Mesenteric fat pad (tissue), 1 donor: ENCODE measurements at regions not wholly inside any gene's neighbourhood (a gene's known extent, or its start where the extent isn't known, plus 50 kb on each side); places are given as distances from the start of the nearest gene placed in this dataset.
"Not testable (repeated sequence)": the region's sequence is repeated elsewhere in the genome, so short reads cannot be mapped to it uniquely, and the experiment has no call there.

Source experiments
- DNase-seq: peaks from one replicate; pipeline ENCODE4 v3.0.0-alpha.2; 2020; ENCODE audit warnings: low spot score
- donor health status: DM: yes; HTN: yes; CAD: no.

DNA sequence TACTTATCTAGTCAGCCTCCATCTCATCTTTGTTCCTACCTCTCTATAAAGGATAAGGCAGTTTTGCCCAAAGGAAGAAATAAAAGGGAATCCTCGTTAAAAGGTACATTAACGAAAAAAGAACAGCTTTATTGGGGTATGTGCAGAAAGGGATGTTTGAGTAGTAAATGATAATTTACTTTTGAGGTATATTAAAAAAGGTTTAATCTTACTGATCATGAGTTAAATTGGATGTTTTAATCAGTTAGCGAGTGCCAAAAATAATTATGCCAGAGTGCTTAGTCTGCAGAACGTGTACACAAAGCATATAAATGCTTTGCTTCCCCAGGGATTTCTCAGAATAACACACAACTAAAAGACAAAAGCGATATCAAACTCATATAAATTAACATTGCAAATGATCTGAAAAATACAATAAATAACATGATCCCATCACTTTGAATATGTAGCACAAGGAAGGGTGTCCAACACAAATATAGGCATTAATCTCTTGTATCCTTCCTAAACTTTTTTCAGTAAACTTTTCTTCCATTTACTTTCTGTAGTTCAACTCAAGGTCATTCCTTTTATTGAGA, 865.0 kb downstream of the NR2F1-AS1 start:
- DNase-seq: no peak

DNA sequence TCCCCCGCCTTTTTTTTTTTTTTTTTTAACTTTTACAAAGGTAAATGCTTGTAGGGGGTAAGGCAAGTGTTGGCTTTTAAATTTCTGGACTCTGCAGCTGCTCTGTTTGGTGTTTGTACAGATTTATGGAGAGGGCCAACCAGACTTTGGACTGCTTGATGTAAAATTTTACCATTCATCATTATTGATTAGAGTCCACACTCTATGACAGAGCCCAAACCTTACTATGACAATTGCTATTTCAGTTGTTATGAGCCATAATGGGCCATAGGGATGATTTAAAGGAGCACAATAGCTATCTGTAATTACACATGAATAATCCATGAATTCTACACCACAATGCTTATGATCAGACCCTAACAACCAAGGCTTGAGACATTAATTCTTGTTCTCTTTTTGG, 867.2 kb downstream of the NR2F1-AS1 start:
- DNase-seq: no peak

DNA sequence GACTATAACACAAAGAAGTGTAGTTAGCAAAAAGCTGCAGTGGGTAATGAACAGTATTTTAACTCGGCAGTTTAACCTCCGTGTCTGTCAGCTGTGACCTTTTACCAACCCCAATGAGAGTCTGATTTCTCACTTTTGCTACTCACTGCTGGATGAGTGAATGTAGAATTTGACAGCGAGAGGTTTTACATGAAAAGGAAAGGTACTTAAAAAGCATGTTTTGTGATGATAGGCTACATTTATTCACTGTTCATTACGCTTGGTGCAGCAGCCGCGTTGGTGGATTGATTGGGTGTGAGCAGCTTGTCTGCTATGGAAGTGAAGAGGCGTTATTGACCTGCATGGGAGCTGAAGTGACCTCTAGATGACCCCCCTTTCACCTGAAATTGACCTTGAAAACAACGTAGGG, 867.7 kb downstream of the NR2F1-AS1 start:
- no peak for DNase-seq

DNA sequence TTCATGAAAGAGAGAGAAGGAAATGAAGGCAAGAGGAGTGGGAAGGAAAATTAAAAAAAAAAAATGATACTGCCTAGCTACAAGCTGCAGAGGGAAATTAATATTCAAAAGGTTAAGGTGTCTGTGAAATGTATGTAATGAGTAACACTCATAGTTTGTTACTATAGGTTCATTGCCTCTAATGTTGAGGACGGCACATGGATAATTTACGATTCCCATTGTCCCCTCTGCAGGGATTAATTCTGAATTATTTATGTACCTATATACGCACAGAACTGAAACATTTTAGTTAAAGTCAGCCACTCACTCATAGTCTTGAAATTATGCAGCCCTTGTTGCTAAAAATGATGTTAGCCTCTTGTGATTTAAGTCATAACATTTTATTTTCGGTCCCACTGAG, 869.1 kb downstream of the NR2F1-AS1 start:
- DNase-seq: no peak

DNA sequence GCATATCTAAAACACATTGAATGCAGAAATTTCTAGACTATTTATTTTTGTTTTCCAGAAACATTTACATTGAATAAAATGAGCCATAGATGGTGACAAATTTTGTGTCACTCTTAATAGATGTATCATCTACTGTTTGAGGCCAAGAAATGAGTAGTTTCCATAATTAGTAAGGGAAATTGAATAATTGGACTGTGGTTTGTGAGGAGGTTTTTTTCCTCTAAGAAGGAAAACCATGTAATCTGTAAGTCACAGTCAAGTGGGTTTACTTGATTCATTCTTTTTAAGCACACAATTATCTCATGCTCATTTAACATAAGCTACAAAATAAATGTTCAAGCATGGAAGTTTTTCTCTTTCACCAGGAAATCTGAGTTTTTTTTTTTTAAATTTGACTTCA, 876.4 kb downstream of the NR2F1-AS1 start:
- DNase-seq: no peak

DNA sequence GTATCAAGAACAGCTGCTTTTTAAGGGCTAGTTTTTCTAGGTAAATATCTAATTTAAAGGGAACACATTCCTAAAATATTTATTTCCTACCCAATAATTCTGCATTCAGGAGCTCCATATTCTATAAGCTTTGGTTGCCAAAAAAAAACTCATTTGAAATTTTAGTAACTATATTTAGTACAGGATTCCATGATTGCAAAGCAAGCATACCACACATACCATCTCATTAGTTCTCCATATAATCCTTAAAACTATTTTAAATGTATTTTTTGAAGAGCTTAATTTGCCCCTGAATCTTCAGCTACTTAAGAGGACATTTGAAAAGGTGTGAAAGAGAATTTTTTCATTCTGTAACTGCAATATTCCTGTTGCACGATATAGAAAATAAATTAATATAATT, 877.0 kb downstream of the NR2F1-AS1 start:
- DNase-seq: no peak

DNA sequence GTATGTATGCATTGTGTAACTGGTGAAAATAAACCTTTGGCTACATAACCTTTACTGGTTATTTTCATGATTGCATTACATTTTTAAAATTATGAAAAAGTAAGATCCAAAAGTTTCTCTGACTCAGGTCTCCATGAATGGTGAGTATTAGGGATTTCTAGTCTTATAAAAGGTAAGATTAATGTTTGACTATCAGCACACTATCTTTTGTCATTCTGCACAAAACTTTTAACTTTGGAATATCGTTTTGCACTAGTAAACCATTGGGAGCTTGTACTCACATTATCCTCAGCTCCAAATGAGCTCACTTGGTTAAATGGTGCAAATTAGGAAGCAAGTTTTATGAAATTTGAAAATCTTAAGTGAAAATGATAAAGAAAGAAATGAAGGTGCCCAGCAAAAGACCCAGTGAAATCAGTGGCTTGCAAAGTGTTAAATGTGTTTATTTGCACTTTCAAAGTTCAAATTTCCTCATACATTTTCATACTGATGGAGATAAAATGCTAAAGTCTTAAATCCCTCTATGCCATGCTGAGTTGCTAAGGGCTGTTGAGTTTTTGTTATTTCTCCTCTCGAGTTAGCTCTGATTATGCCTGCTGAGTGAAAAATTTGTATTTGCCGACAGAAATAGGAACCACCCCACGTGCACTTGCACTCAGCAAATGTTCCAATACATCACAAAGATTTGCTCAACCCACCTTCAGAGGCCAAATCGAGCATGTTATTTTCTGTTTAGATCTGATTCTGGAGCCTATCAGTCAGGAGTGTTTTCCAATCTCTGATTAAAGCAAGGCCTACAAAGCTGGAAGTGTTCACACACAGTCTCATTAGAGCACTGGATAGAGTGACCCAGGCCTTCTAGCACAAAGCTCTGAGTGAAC, 885.7 kb downstream of the NR2F1-AS1 start:
- no peak for DNase-seq

DNA sequence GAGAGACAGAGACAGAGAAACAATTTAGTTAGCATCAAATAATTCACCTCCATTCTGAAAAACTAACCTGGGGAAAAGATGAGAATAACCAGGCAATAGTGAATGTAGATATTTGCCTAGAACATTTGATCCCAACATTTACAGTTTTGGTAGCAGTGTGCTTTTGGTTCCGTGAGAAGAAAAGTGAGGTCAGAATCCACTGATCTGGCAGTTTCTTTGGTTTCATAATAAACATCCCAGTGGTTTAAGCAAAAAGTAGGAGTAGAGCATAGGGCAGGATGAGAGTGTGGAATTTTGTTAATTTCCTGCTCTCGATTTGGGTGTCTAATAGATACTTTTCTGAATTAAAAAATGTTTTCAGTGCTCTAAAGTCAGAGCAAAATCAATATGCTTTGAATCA, 887.0 kb downstream of the NR2F1-AS1 start:
- DNase-seq: no peak

DNA sequence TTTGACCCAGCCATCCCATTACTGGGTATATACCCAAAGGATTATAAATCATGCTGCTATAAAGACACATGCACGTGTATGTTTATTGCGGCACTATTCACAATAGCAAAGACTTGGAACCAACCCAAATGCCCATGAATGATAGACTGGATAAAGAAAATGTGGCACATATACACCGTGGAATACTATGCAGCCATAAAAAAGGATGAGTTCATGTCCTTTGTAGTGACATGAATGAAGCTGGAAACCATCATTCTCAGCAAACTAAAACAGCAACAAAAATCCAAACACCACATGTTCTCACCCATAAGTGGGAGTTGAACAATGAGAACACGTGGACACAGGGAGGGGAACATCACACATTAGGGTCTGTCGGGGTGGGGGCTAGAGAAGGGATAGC, 889.1 kb downstream of the NR2F1-AS1 start:
- not testable (repeated sequence) for DNase-seq

DNA sequence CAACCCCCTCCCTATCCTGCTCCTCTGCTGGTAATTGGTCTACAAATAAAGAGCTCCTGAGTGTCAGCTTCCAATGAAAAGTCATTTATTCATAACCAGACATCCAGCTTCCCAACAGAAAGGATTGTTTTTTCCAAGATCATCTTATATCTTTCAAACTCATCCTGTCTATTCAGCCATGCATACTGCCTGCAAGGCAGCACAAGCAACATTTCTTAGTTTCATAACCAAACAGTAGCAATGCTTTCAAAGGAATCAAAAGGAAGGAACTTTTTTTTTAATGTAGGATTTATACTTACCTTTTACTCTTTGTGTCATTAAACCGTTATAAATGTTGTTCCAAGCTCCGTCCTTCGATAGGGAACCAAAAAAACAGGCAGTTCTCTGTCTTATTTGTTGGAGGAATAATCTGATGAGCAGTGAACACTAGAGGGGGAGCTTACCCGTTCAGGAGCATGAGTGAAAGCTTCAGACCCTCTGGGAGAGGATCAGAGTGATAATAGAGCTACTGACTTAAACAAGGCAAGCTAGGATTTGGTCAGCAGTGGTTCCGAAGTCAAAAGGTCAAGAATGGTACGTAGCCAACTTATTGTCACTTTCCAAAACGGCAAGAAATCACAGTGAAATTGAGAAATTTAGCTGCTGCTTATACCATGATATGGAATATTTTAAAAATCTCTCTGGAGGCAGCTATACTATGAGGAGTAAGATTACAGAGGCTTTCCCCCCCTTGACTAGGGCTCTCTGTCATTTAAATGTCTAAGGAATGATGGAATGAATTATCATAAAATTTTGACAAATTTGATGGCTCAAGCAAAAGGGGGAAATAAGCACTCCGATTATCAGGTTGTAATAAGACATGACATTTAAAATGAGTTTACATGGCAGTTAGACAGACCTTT, 892.9 kb downstream of the NR2F1-AS1 start:
- DNase-seq: no peak

DNA sequence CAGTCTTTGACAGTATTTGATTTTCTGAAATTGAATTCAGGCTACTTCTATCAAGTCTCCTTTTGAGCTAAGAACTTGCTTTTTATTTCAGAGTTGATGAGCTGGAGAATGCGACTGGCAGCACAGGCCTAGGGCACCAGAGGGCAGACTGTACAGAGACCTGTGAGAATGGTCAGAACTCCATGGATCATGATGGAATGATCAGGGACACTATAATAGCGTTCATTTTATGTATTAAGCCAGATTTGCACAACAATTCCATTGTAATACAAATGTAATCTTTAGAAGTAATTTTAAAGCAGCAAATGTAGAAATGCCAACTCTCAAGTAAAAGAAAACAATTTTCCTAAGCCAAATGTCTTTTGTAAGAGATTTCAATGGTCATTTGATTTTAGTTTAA, 902.4 kb downstream of the NR2F1-AS1 start:
- no peak for DNase-seq

DNA sequence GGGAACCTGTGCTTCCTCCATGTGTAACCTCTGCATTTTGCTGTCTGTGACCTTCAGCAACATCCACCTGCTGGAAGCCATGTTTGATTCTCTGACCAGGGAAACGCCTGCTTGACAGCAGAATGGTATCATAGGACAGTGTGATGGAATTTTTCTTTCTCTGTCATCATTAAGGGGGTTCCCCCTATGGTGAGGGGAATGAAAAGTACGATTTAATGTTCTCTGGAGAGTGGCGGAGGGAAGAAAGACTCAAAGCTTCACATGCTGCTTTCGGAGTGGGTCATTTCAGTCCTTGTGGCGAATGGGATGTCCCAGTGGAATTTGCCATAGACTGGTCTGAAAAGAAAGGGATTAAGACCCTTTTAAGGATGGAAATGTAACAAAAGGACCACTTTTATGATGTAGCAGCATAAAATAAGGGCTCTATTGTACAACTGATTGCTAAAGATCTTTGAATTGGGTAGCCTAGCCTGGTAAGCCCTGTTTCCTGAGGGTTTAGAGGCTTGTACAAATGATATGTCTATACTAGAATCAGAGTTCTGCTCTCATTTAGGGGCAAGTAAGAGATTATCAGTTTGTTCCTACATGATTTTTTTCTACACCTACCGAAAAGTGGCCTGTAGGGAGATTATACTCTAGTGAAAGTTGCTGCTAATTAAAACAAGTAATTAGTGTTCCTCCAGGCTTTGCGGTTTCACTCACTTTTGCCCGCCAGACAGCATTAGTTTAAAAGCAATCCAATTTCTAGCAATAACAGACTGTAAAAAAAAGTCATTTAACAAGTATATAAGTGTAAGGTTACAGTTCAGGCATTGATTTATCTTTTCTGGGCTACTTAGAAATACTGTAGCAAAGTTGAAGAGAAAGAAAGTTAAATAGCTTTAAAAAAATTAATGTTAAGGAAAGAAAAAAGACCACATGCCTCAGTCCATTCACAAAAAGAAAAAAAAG, 904.5 kb downstream of the NR2F1-AS1 start:
- DNase-seq: no peak

DNA sequence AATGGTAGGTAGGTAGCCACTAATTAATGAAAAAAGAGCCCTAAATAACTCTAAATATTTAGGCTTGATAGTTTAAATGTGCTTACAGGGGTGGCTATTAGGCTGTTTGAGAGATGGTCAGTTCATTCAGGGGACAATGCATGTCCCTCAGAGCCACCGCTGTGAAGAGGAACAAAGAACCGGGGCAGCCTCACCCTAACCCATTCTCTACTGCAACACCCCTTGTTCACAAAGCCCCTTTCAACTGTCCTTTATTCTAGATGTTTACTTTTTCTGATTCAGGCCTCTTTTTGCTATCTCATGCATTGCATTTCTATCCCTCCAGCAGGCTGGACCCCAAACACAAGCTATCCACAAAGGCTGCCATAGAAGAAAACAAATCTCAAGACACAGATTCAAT, 906.7 kb downstream of the NR2F1-AS1 start:
- DNase-seq: no peak

DNA sequence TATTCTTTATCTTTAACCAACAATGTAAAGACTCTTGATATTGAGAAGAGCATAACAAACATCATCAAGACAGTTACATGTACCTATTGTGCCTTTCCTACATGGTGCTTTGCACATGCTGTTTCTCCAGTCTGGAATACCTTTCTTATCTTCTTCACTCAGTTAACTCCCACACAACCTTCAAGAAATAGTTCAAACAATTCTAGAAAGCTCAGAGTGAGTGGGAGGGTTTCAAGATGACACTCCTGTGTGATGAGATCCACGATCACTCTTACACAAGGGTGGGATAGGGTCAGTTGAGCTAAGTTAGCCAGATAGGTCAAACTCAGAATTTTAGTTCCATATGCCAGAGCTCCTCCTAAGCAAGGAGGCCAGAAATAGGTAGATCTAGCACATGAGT, 915.5 kb downstream of the NR2F1-AS1 start:
- DNase-seq: no peak

DNA sequence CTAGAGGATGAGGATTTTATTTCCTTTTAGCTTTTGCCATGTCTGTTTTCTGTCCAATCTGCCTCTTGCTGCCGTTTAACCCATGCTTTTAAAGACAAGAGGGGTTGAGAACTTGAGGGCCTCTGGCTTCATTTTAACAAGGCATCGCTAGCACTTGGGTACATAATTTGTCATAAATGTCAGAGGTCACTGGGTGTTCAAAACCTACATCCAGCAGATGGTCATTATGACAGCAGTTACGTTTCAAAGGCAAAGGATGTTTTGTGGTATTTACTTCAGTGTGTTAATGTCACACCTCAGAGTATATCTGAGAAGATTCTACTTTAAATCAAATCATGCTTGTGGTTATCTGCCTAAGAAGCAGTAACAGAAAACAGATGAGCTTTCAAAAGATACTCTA, 918.3 kb downstream of the NR2F1-AS1 start:
- no peak for DNase-seq

DNA sequence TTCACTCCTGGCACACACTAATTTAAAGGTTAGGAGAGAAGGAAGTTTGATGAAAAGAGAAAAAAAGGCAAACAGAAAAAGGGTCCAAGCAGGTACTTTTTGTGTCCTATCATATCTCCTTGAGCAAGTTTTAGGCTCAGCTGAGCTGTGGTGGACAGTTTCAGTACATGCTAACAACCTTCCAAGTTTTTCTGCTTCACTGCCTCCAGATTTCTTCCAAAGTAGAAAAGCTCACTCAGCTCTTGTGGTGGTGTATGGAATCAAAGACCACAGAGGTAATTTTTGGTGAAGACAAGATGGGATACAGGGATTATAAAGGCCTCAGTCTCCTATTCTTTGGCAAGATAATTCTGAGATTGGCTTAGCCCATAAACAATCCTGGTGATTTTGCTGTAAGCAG, 921.8 kb downstream of the NR2F1-AS1 start:
- DNase-seq: no peak

DNA sequence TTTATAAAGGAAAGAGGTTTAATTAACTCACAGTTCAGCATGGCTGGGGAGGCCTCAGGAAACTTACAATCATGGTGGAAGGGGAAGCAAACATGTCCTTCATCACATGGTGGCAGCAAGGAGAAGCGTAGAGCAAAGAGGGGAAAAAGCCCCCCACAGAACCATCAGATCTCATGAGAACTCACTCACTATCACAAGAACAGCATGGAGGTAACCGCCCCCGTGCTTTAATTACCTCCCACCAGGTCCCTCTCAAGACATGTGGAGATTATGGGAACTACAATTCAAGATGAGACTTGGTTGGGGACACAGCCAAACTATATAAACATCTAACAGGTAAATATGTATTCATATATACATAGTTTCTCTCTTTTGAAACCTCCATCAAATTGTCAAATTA, 926.4 kb downstream of the NR2F1-AS1 start:
- not testable (repeated sequence) for DNase-seq

DNA sequence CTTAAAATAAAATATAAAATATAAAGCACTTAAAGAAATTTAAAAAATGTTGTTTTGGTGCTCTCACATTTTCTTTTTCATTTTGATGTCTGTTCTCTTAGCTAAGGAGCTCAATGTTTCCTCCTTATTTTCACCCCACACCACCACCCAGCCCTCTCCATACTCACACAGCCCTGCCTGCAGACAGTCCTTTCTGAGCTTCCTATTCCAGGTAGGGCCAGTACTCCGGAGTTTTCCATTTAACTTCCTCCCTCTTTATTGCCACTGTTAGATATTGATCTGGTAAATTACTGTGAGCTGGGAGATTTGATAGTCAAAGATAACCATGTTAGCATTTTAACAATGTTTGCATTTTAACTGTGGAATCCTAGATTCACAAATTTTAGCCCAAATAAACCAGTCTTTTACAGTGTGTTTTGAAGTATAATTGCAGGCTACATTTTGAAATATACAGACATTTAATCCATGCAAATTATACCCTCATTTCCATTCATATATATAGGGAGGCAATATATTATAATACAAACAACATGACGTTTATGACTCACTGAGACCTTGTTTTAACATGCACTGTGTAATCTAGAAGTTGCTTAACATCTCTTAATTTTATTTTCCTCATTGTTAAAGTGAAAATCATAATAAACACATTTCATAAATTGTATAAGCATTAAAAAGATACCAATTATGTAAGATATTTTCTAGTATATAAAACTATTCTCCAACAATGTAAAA, 927.1 kb downstream of the NR2F1-AS1 start:
- DNase-seq: no peak

DNA sequence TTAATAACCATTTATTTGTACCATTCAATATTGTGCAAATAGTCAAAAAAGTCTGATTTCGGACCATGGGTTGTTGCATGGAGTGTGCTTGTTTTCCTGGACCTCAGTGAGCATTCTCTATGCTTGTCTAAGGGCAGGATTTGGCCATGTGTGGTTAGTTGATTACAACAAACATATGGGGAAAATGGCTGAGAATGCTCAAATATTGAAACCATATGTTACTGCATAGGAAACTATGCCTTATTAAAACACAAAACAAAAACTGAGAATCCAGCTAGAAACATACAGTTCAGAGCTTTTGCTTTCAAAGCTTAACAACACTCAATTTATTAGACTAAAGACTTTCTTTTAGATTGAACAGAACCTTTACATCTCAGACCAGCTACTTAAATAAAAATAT, 928.3 kb downstream of the NR2F1-AS1 start:
- DNase-seq: no peak

DNA sequence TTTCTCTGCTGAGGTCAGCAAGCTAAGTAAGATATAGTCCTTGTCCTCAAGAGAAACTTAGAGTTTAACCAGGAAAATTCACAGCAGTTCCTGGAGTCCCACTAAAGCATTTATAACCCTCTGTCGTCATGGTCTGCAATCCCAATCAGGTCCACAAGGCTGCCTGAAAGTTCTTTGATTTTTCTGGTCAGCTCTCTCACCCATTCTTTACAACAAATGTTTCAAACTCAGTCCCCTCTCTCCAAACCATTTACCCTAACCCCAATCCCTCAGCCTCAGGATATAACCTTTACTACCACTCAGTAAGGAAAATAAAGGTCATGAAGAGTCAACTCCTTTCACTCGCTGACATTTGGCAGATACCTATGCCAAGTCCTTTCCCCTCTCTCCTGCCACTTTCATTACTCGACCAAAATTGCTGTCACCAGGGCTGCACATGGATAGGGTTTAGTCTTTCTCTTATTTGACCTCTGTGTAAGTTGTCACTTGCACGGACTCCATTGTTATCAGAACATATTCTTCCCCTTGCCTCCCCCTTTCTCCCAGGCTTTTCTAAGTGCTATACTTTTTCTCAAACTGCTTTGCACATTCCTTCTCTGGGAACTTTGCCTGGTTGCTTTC, 936.6 kb downstream of the NR2F1-AS1 start:
- no peak for DNase-seq
